ENCODE measurements at regions not wholly inside any gene's neighbourhood (a gene's known extent, or its start where the extent isn't known, plus 50 kb on each side); places are given as distances from the start of the nearest gene placed in this dataset.

DNA sequence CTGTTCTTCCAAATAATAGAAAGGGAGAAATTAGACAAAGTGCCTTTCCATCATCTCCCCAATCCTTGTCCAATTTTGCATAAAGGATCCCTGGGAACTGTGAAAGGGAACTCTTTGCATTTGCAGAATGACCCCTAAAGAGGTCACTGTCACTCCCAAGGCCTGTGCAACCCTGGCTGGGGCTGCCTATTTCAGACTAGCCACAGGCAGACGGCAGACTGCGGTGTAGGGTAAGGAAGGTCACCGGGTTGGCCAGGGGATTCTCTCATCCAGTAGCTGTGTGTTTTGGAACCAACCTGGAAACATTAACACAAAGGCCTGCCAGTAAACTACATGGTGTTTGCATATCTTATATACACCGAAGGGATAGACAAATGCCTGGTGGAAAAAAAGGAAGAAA lies 818.7 kb downstream of the BCL11A start:
- Histone ChIP-seq H3K27me3 (replicated peaks; ENCODE audit: insufficient read depth) (no peaks in the 10 kb centered on the region), H3K36me3 (no peaks in the 10 kb centered on the region), H3K27ac (no peak overlapping the region), H3K9me3 (no peaks in the 10 kb centered on the region), H3K4me3 (no peak overlapping the region), H3K4me1 (ENCODE audit: control insufficient read depth in 1 of 2, low read depth in 2 of 2) (no peaks in the 10 kb centered on the region)
- TF ChIP-seq, protein P1, sequence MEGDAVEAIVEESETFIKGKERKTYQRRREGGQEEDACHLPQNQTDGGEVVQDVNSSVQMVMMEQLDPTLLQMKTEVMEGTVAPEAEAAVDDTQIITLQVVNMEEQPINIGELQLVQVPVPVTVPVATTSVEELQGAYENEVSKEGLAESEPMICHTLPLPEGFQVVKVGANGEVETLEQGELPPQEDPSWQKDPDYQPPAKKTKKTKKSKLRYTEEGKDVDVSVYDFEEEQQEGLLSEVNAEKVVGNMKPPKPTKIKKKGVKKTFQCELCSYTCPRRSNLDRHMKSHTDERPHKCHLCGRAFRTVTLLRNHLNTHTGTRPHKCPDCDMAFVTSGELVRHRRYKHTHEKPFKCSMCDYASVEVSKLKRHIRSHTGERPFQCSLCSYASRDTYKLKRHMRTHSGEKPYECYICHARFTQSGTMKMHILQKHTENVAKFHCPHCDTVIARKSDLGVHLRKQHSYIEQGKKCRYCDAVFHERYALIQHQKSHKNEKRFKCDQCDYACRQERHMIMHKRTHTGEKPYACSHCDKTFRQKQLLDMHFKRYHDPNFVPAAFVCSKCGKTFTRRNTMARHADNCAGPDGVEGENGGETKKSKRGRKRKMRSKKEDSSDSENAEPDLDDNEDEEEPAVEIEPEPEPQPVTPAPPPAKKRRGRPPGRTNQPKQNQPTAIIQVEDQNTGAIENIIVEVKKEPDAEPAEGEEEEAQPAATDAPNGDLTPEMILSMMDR (IDR thresholded peaks at IDR 0.05), result no peak
- ATAC-seq (ENCODE audit: insufficient number of reproducible peaks, low FRiP score, low read depth) (no peak), DNase-seq (ENCODE audit: low spot score) (no peak)

DNA sequence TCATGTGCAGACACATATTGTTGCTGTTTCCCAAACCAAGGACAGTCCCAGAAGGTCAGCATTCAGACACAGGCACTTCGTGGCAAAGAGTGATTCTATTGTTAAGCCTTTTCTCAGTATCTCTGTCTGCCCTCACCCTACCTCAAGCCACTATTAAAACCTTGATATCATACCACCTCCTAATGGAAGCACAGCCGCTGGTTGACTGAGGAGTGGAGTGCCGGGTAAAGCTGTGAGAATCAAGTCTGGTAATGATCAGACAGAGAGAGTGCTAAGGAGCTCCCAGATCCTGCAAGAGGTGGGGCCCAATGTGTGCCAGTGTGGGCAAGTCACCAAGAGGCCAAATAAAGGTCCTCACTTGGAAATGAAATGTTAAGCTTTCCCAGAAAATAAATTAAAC lies 819.5 kb downstream of the BCL11A start:
- no peaks in the 10 kb centered on the region for H3K36me3 ChIP-seq
- no peak overlapping the region for H3K27ac ChIP-seq
- no peaks in the 10 kb centered on the region for H3K9me3 ChIP-seq
- DNase-seq (ENCODE audit: low spot score) (no peak), ATAC-seq (ENCODE audit: insufficient number of reproducible peaks, low FRiP score, low read depth) (no peak)
- H3K4me3 ChIP-seq, result no peak overlapping the region
- TF ChIP-seq, protein P1 (IDR thresholded peaks at IDR 0.05), result no peak
- no peaks in the 10 kb centered on the region for H3K4me1 ChIP-seq (ENCODE audit: control insufficient read depth in 1 of 2, low read depth in 2 of 2)
- no peaks in the 10 kb centered on the region for H3K27me3 ChIP-seq (replicated peaks; ENCODE audit: insufficient read depth)

DNA sequence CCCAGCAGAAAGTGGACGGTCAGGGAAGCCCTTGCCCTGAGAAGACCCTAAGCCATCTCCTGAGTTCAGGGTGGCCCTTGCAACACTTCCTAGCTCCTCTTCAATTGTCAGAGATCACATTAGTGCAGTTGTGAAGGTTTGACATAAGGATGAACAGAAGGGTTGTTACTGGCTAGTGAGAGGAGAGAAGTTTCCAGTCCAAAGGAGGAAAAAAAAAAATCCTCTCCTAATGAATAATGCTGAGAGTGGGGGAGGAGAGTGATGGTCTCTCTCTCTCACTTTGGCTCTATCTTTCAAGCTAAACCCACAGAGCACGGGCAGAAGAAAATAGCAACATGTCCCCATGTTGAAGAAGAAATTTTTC lies 819.9 kb downstream of the BCL11A start:
- H3K9me3 ChIP-seq, result no peaks in the 10 kb centered on the region
- H3K27me3 ChIP-seq (replicated peaks; ENCODE audit: insufficient read depth), result no peaks in the 10 kb centered on the region
- no peak overlapping the region for H3K27ac ChIP-seq
- no peaks in the 10 kb centered on the region for H3K4me1 ChIP-seq (ENCODE audit: control insufficient read depth in 1 of 2, low read depth in 2 of 2)
- TF ChIP-seq, protein P1 (IDR thresholded peaks at IDR 0.05), result no peak
- ATAC-seq (ENCODE audit: insufficient number of reproducible peaks, low FRiP score, low read depth) (no peak), DNase-seq (ENCODE audit: low spot score) (no peak)
- H3K4me3 ChIP-seq, result no peak overlapping the region
- H3K36me3 ChIP-seq, result no peaks in the 10 kb centered on the region

DNA sequence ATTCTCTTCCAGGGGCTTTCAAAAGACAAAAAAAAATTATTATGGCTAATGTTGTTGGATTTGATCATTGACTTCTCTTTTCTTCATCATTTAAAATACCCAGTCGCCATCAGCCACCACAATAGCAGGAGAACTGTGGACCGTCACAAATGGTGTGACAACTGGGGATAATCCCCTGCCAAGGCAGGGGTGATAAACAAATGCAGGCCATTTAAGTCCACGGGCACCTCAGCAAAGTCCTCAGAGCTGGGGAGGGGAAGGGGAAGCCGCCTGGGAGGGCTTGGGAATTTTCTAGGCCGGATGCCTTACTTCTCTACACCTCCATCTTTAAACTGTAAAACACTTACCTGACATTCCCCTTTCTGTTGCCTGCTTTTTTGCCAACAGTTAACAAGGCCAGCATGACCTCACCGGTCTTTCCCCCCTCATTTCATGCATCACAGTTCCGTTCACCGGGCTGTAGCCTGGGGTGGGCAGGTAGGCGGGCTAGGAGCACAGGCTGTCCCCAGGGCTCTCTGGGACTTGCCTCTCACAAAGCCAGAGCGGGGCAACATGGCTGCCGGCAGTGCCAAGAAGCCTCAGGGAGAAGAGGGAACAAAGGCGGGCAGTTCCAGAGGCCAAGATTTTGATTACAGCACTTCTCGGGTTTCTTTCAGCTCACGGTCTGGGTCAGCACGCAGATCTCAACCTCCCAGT lies 820.4 kb downstream of the BCL11A start:
- TF ChIP-seq, protein P1 (IDR thresholded peaks at IDR 0.05), result no peak
- no peaks in the 10 kb centered on the region for H3K4me1 ChIP-seq (ENCODE audit: control insufficient read depth in 1 of 2, low read depth in 2 of 2)
- no peak for DNase-seq (ENCODE audit: low spot score)
- H3K9me3 ChIP-seq, result no peaks in the 10 kb centered on the region
- H3K4me3 ChIP-seq, result no peak overlapping the region
- H3K27me3 ChIP-seq (replicated peaks; ENCODE audit: insufficient read depth), result no peaks in the 10 kb centered on the region
- no peak for ATAC-seq (ENCODE audit: insufficient number of reproducible peaks, low FRiP score, low read depth)
- H3K27ac ChIP-seq, result no peak overlapping the region
- H3K36me3 ChIP-seq, result no peaks in the 10 kb centered on the region

DNA sequence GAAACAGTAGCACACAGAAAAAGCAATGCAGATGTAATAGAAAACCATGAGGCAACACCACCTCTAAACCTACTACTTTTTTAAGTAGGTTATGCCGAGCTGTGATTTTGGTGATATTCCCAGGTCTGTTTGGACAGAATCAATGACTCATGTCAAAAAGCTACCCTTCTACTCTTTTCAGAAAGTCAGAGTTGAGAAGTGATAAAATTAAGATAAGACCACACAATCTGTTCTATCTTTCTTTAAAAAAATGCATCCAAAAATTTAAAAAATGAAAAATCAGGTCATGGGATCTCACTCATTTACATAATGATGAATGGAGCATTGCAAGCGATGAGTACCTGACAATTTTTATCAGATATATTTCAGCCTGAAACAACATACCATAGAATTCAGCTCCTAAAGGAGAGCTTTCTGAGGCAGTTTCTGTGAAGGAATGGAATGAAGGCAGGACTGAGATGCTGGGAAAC lies 826.3 kb downstream of the BCL11A start:
- Histone ChIP-seq H3K27me3 (replicated peaks; ENCODE audit: insufficient read depth) (no peaks in the 10 kb centered on the region), H3K4me3 (no peak overlapping the region), H3K9me3 (no peaks in the 10 kb centered on the region), H3K4me1 (ENCODE audit: control insufficient read depth in 1 of 2, low read depth in 2 of 2) (no peaks in the 10 kb centered on the region), H3K27ac (no peak overlapping the region), H3K36me3 (no peaks in the 10 kb centered on the region)
- DNase-seq (ENCODE audit: low spot score), result no peak
- TF ChIP-seq, protein P1 (IDR thresholded peaks at IDR 0.05), result no peak
- ATAC-seq (ENCODE audit: insufficient number of reproducible peaks, low FRiP score, low read depth), result no peak
